BE2C (cell line): ENCODE measurements at regions not wholly inside any gene's neighbourhood (a gene's known extent, or its start where the extent isn't known, plus 50 kb on each side); places are given as distances from the start of the nearest gene placed in this dataset.

Source experiments
- DNase-seq: peaks from one replicate; pipeline ENCODE4 v3.0.0-alpha.2; 2020
- H3K27me3 ChIP-seq: fragments of 250-450 bp; sonication (Bioruptor Pico); 2 replicates; pipeline ENCODE4 v1.5.1; 2020; ENCODE audit warnings: mild to moderate bottlenecking
- H3K36me3 ChIP-seq: fragments of 250-450 bp; sonication (Bioruptor Pico); 2 replicates; pipeline ENCODE4 v1.5.1; 2020; ENCODE audit warnings: mild to moderate bottlenecking
- H3K4me1 ChIP-seq: fragments of 250-450 bp; sonication (Bioruptor Pico); 2 replicates; pipeline ENCODE4 v1.5.1; 2020
- H3K4me3 ChIP-seq: 2 replicates; pipeline ENCODE4 v1.5.1; 2011; ENCODE audit warnings: low read depth, low read length
- H3K9me3 ChIP-seq: fragments of 250-450 bp; sonication (Bioruptor Pico); 2 replicates; pipeline ENCODE4 v1.5.1; 2020
- CTCF ChIP-seq: IDR thresholded peaks from 2 replicates; pipeline ENCODE4 v1.5.1; 2012; ENCODE audit warnings: mild to moderate bottlenecking, low read depth, low read length

DNA sequence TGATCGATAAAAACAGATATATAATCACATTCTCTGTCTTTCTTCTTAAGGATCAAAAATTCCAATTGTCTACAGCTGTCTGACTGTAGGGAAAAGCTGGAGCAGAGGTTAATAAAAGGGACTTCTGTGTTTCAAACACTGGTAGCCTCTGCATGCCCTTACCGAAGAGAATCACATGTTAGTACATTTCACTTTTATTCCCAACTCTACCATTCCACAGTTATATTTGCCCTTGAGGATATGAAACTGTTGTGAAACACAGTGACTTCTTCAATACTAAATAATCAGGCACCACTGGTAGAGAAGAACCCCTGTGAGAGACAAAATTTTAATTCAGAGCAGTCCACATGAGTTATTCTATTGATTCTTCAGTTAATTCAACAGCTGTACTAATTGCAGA is 1187.3 kb upstream of the CITED2 start:
- Histone ChIP-seq H3K4me3 (no peak overlapping the region), H3K9me3 (no peaks in the 10 kb centered on the region), H3K4me1 (no peaks in the 10 kb centered on the region), H3K27me3 (no peaks in the 10 kb centered on the region), H3K36me3 (no peaks in the 10 kb centered on the region)
- no peak for DNase-seq
- TF ChIP-seq CTCF, result no peak

GRCh38 chr6:140560671-140561070 is 1186.2 kb upstream of the CITED2 start:
- Histone ChIP-seq H3K4me3 (no peak overlapping the region), H3K36me3 (no peaks in the 10 kb centered on the region), H3K4me1 (no peaks in the 10 kb centered on the region), H3K27me3 (no peaks in the 10 kb centered on the region), H3K9me3 (no peaks in the 10 kb centered on the region)
- no peak for DNase-seq
- TF ChIP-seq CTCF, result no peak

DNA sequence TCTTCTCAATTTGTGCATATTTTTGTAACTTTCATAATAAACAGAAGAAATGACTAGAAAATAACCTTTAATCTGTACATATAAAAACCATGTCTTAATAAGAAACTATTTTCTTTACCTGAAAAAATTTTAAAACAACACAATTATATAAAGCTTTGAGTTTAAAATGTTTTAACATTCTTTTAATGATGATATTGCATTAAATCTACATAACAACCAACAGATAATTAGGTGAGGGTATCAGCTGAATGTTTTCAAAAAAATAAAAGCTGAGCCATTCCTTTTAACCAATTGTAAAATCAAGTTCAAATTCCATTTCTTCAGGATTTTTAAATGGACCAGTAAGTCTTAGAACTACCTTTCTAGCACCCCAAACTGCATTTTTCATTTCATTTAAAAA is 1185.0 kb upstream of the CITED2 start:
- TF ChIP-seq CTCF, result no peak
- Histone ChIP-seq H3K4me3 (no peak overlapping the region), H3K36me3 (no peaks in the 10 kb centered on the region), H3K27me3 (no peaks in the 10 kb centered on the region), H3K9me3 (no peaks in the 10 kb centered on the region), H3K4me1 (no peaks in the 10 kb centered on the region)
- no peak for DNase-seq

DNA sequence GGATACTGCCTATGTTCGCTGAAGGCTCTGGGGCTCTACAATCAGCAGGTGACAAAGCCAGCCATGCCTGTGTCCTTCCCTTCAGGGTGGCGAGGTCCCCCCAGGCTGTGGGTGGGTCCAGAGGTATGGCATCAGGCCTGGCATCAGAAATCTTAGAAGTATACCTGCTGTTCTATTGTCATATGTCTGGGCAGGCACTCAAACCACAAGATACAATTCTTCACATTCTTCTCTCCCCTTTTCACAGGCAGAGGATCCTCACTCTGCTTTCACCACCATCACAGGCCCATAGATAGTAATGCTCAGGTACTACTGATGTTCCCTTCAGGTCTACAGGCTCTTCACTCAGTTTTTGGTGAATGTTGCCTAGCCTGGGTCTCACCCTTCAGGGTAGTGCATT is 1180.0 kb upstream of the CITED2 start:
- Histone ChIP-seq H3K27me3 (no peaks in the 10 kb centered on the region), H3K9me3 (no peaks in the 10 kb centered on the region), H3K4me1 (no peaks in the 10 kb centered on the region), H3K4me3 (no peak overlapping the region), H3K36me3 (no peaks in the 10 kb centered on the region)
- TF ChIP-seq CTCF, result no peak
- no peak for DNase-seq

GRCh38 chr6:140548366-140548765 is 1173.9 kb upstream of the CITED2 start:
- no peak for DNase-seq
- H3K27me3 ChIP-seq, result no peaks in the 10 kb centered on the region
- TF ChIP-seq CTCF, result no peak
- H3K36me3 ChIP-seq, result no peaks in the 10 kb centered on the region
- no peak overlapping the region for H3K4me3 ChIP-seq
- no peaks in the 10 kb centered on the region for H3K9me3 ChIP-seq
- no peaks in the 10 kb centered on the region for H3K4me1 ChIP-seq

DNA sequence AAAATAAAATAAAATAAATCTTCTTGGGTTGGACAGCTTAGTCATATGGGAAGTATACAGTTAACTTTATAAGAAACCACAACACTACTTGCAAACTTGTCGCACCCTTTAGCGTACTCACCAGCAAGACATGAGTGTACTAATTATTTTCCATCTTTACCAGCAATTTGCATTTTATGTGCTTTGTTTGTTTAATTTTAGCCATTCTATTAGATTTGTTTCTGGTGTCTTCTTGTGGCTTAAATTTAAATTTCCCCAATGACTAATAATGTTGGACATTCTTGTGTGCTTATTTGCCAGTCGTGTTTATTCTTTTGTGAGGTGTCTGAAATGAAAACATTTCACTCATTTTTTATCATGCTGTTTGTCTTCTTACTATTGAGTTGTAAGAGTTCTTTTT is 1172.2 kb upstream of the CITED2 start:
- no peaks in the 10 kb centered on the region for H3K36me3 ChIP-seq
- H3K27me3 ChIP-seq, result no peaks in the 10 kb centered on the region
- DNase-seq, result no peak
- no peaks in the 10 kb centered on the region for H3K9me3 ChIP-seq
- no peak overlapping the region for H3K4me3 ChIP-seq
- no peak for TF ChIP-seq CTCF
- no peaks in the 10 kb centered on the region for H3K4me1 ChIP-seq
